CD4-positive, alpha-beta T cell treated with Interleukin-12 subunit alpha and Interleukin-12 subunit beta, for 1 hour (primary cell): ENCODE measurements at regions not wholly inside any gene's neighbourhood (a gene's known extent, or its start where the extent isn't known, plus 50 kb on each side); places are given as distances from the start of the nearest gene placed in this dataset.

Source experiments
- DNase-seq: peaks from one replicate; pipeline ENCODE4 v3.0.0-alpha.2; 2020

- DNase-seq: no peak
Measured at GRCh38 chrX:4451591-4451990, 738.1 kb upstream of the PRKX start.

- DNase-seq: no peak
Measured at GRCh38 chrX:4450177-4450576, 736.7 kb upstream of the PRKX start.

- no peak for DNase-seq
Measured at GRCh38 chrX:4435905-4436304, 722.5 kb upstream of the PRKX start.

GRCh38 chrX:4397471-4397870 is 684.0 kb upstream of the PRKX start:
- no peak for DNase-seq

GRCh38 chrX:4382273-4382672 is 668.8 kb upstream of the PRKX start:
- no peak for DNase-seq

GRCh38 chrX:4380710-4381109 is 667.3 kb upstream of the PRKX start:
- no peak for DNase-seq

- DNase-seq: no peak
Measured at GRCh38 chrX:4379071-4379470, 665.6 kb upstream of the PRKX start.

- DNase-seq: no peak
Measured at GRCh38 chrX:4373791-4374190, 660.3 kb upstream of the PRKX start.

- DNase-seq: no peak
Measured at GRCh38 chrX:4358577-4358976, 645.1 kb upstream of the PRKX start.

GRCh38 chrX:4322916-4323315 is 609.5 kb upstream of the PRKX start:
- DNase-seq: no peak

- no peak for DNase-seq
Measured at GRCh38 chrX:4320436-4320947, 607.0 kb upstream of the PRKX start.

GRCh38 chrX:4315891-4316290 is 602.4 kb upstream of the PRKX start:
- no peak for DNase-seq

GRCh38 chrX:4314586-4314985 is 601.1 kb upstream of the PRKX start:
- DNase-seq: no peak

GRCh38 chrX:4277122-4277521 is 563.7 kb upstream of the PRKX start:
- DNase-seq: no peak

- DNase-seq: no peak
Measured at GRCh38 chrX:4268676-4269075, 555.2 kb upstream of the PRKX start.

- no peak for DNase-seq
Measured at GRCh38 chrX:4265036-4265435, 551.6 kb upstream of the PRKX start.

GRCh38 chrX:4263030-4263803 is 549.8 kb upstream of the PRKX start:
- no peak for DNase-seq

- no peak for DNase-seq
Measured at GRCh38 chrX:4253092-4253491, 539.6 kb upstream of the PRKX start.

GRCh38 chrX:4249401-4249800 is 536.0 kb upstream of the PRKX start:
- no peak for DNase-seq

GRCh38 chrX:4243759-4244158 is 530.3 kb upstream of the PRKX start:
- no peak for DNase-seq

- peak; percentile 14 for DNase-seq
Measured at GRCh38 chrX:4240541-4241194, 527.2 kb upstream of the PRKX start.

- DNase-seq: no peak
Measured at GRCh38 chrX:4239650-4240540, 526.4 kb upstream of the PRKX start.

GRCh38 chrX:4238916-4239315 is 525.5 kb upstream of the PRKX start:
- DNase-seq: no peak
